ENCODE measurements at regions not wholly inside any gene's neighbourhood (a gene's known extent, or its start where the extent isn't known, plus 50 kb on each side); places are given as distances from the start of the nearest gene placed in this dataset.

GRCh38 chr2:76323381-76323780 is 612.7 kb upstream of the GCFC2 start:
- H3K4me3 ChIP-seq (ENCODE audit: low read depth, low read length): no peak overlapping the region
- TF ChIP-seq CTCF (IDR thresholded peaks at IDR 0.05; ENCODE audit: low read depth, low read length, missing control alignments): no peak
- DNase-seq (ENCODE audit: low read depth): no peak

- TF ChIP-seq CTCF (IDR thresholded peaks at IDR 0.05; ENCODE audit: low read depth, low read length, missing control alignments): no peak
- no peak for DNase-seq (ENCODE audit: low read depth)
- no peak overlapping the region for H3K4me3 ChIP-seq (ENCODE audit: low read depth, low read length)
Observed at GRCh38 chr2:76320716-76321115, 610.0 kb upstream of the GCFC2 start.

- no peak overlapping the region for H3K4me3 ChIP-seq (ENCODE audit: low read depth, low read length)
- no peak for DNase-seq (ENCODE audit: low read depth)
- no peak for TF ChIP-seq CTCF (IDR thresholded peaks at IDR 0.05; ENCODE audit: low read depth, low read length, missing control alignments)
Observed at GRCh38 chr2:76318848-76319360, 608.2 kb upstream of the GCFC2 start.

GRCh38 chr2:76316691-76317090 is 606.0 kb upstream of the GCFC2 start:
- no peak for DNase-seq (ENCODE audit: low read depth)
- TF ChIP-seq CTCF (IDR thresholded peaks at IDR 0.05; ENCODE audit: low read depth, low read length, missing control alignments): no peak
- no peak overlapping the region for H3K4me3 ChIP-seq (ENCODE audit: low read depth, low read length)

DNA sequence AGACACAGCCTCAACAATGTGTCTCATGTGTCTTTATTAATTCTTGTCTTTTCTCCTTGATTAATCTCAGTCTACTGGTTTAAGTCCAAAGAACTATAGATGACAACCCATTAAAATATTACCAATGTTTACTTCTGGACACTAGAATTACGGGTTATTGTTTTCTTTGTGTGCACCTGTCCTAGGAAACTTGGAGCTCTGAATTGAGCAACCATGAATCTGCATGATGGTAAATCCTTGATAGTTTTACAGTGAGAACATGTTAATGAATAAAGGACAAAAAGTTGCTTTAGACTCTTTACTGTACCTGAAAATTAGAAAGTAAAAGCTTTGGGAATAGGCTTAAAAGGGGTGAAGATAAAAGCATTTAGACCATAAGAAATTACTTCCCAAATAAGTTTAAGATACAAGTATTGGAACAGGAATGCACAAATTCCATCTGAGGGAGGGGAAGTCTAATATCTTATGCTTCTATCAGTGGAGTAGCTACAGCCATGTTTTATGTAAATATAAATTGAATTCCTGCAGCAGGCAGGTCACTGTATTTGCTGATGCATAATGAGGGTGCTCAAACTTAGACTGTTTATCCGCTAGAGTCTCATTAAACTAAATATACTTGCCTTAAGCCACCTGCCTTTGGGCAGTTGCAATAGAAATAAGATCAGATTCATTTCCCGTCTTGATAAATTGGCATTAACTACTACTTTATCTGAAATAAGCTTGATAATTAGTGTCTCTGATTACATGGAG is 603.7 kb upstream of the GCFC2 start:
- no peak for TF ChIP-seq CTCF (IDR thresholded peaks at IDR 0.05; ENCODE audit: low read depth, low read length, missing control alignments)
- DNase-seq (ENCODE audit: low read depth): no peak

GRCh38 chr2:76312236-76312635 is 601.5 kb upstream of the GCFC2 start:
- H3K4me3 ChIP-seq (ENCODE audit: low read depth, low read length): no peak overlapping the region
- TF ChIP-seq CTCF (IDR thresholded peaks at IDR 0.05; ENCODE audit: low read depth, low read length, missing control alignments): no peak
- DNase-seq (ENCODE audit: low read depth): no peak

More for the DNA sequence above, 603.7 kb upstream of the GCFC2 start:
- no peak overlapping the region for H3K4me3 ChIP-seq (ENCODE audit: low read depth, low read length)

DNA sequence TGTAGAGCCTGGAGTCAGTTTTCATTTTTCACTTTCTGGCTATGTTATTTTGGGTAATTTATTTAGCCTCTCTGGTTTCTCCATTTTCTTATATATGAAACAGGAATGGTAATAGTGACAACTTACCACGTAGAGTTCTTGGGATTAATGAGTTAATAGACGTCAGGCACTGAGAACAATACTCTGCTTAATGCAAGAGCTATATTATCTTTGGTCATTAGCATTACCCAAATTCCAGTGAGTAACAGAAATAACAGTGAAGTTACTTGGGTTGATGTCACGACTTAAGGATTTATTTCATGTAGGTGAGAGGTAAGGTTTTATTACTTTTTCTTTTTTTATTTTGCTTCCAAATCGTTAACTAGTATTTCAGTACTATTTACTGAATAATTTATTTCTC is 601.0 kb upstream of the GCFC2 start:
- no peak for DNase-seq (ENCODE audit: low read depth)
- TF ChIP-seq CTCF (IDR thresholded peaks at IDR 0.05; ENCODE audit: low read depth, low read length, missing control alignments): no peak
- no peak overlapping the region for H3K4me3 ChIP-seq (ENCODE audit: low read depth, low read length)
